Epithelial cell of proximal tubule (primary cell): ENCODE measurements at regions not wholly inside any gene's neighbourhood (a gene's known extent, or its start where the extent isn't known, plus 50 kb on each side); places are given as distances from the start of the nearest gene placed in this dataset.

Source experiments
- DNase-seq: peaks from one replicate; pipeline ENCODE4 v3.0.0-alpha.2; 2011; ENCODE audit warnings: low read depth
- H3K4me3 ChIP-seq: 2 replicates; pipeline ENCODE4 v1.5.1; 2011; ENCODE audit warnings: low read depth, mild to moderate bottlenecking, low read length
- TF ChIP-seq, protein P1 (sequence below): conservative IDR thresholded peaks from 2 replicates; pipeline ENCODE4 v1.5.1; 2012; ENCODE audit warnings: low read depth, mild to moderate bottlenecking, low read length

DNA sequence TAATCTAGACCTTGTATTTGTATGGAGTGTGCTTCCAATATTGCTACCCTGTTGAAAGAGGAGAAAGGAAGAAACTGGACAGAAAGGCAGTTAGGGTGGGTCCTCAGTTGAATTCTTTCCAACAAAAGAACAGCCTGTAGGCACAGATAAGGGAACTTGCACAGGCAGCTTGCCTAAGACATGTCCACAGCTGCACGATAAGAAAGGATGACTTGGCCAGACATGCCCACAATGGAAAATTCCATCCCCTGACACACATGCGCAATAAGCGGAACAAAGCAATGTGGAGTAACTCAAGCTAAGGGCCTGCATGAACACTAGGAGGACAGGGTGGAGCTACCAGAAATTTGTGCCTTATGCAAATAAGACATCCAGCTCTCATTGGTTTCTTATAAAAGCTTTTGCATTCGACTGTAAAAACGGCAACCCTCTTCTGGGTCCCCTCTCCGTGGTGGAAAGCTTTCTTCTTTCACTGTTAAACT is 1084.7 kb upstream of the NXPH2 start:
- DNase-seq = no peak
- TF ChIP-seq, protein P1, sequence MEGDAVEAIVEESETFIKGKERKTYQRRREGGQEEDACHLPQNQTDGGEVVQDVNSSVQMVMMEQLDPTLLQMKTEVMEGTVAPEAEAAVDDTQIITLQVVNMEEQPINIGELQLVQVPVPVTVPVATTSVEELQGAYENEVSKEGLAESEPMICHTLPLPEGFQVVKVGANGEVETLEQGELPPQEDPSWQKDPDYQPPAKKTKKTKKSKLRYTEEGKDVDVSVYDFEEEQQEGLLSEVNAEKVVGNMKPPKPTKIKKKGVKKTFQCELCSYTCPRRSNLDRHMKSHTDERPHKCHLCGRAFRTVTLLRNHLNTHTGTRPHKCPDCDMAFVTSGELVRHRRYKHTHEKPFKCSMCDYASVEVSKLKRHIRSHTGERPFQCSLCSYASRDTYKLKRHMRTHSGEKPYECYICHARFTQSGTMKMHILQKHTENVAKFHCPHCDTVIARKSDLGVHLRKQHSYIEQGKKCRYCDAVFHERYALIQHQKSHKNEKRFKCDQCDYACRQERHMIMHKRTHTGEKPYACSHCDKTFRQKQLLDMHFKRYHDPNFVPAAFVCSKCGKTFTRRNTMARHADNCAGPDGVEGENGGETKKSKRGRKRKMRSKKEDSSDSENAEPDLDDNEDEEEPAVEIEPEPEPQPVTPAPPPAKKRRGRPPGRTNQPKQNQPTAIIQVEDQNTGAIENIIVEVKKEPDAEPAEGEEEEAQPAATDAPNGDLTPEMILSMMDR = no peak
- H3K4me3 ChIP-seq = no peak overlapping the region

DNA sequence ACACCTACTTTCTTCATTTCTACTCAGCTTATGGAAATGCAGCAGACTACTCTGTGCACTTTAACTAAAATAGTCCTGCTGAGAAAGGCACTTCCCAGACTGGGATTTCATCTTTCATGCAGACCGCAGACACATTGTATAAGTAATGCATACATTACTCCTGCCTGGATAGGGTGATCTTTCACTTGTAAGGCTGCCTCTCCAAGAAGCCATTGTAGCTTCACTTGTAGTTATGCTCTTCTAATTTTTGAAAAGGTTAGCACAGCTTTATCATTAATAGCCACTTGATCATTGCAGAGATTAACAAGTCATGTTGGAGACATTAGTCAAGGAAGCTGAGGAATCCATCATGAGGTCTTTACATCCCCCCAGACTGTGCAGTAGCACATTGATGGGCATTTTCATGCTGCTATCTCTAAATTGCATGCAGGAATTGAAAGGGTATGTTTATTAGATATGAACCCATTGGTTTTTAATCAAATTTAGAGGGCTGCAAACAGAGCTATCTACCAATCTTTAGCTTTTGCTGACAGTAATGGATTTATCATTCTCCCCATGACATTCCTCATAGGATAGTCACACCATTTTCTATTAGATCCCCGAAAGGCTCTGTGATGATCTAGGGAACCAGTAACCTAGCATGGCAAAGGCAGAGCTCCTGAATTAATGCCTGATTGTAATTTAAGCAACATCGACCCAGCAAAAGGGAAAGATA is 1074.7 kb upstream of the NXPH2 start:
- no peak overlapping the region for H3K4me3 ChIP-seq
- DNase-seq = no peak
- TF ChIP-seq, protein P1 = no peak

DNA sequence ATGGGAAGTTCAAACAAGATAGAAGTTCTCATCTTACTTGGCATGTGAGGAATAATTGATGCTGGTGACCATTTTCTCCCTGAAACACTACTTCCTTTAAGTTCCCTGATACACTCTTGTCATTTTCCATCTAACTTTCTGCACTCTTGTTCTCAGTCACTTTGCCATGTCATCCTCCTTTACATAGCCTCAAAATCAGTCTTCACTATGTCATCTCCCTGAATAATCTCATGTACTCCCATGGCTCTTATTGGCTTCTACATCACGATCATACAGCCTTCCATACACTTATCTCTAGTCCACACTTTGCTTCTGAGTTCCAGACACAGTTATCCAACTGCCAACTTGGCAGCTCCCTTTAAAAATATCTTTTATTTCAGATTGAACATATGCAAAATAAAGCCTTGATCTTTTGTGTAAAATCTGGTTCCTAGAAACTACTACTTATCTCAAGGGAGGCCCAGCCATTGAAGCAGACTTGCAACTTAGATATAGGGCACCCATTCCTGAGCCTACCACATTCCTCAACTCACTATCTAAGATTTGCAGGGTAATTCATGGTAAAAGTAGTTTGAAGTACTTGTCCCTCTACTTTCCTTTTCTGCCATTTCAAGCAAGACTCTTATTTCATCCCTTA is 1070.2 kb upstream of the NXPH2 start:
- no peak for DNase-seq
- TF ChIP-seq, protein P1 = no peak

DNA sequence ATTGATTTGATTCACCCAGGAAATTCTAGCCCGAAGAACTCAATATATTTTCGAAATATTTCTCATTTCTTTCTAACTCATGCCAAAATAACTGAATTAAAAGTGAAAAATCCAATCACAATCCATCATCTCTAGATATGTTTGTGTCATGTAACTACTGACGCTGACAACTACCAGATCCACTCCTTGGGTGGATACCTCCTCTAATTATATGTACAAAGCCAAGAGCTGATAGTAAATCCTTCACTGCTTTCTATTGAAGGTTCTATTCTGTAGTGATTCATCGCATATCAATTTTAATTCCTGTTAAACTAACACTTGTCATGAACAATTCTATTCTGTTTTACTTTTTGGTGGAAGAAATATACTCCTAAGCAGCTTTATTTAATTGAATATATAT is 1056.6 kb upstream of the NXPH2 start:
- no peak overlapping the region for H3K4me3 ChIP-seq
- DNase-seq = no peak
- TF ChIP-seq, protein P1 = no peak

More for the DNA sequence above, 1070.2 kb upstream of the NXPH2 start:
- no peak overlapping the region for H3K4me3 ChIP-seq

DNA sequence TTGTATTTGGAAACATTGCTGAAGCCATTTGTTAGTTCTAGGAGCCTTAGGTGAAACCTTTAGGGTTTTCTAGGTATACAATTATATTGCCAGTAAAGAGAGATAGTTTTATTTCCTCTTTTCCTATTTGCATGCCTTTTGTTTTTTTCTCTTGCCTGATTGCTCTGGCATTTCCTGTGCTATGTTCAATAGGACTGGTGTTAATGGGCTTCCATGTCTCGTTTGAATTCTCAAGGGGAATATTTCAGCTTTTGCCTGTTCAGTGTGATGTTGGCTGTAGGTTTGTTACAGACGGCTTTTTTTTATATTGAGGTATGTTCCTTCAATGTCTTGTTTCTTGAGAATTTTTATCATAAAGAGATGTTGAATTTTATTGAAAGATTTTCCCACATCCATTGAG is 1054.9 kb upstream of the NXPH2 start:
- no peak for DNase-seq
- TF ChIP-seq, protein P1 = no peak

DNA sequence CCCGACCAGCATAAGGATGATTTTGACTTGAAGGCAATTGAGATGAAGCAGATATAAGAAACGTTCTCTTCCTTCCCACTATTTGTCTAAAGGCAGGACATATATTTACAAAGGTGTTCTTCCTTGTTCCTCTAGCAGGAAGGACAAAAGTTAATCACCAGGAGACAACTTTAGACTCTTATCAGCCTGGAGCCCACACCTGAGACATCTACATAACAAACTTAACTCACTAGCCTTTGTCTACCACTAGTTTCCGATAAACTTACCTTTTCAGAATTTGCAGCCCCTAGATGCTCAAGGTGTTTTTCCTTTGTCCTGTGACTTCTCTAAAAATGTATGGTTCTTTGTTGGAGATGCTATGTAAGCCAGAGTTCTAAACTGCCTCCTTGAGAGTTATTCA is 1047.8 kb upstream of the NXPH2 start:
- no peak overlapping the region for H3K4me3 ChIP-seq
- DNase-seq = no peak
- TF ChIP-seq, protein P1 = no peak

More for the DNA sequence above, 1054.9 kb upstream of the NXPH2 start:
- H3K4me3 ChIP-seq = no peak overlapping the region

DNA sequence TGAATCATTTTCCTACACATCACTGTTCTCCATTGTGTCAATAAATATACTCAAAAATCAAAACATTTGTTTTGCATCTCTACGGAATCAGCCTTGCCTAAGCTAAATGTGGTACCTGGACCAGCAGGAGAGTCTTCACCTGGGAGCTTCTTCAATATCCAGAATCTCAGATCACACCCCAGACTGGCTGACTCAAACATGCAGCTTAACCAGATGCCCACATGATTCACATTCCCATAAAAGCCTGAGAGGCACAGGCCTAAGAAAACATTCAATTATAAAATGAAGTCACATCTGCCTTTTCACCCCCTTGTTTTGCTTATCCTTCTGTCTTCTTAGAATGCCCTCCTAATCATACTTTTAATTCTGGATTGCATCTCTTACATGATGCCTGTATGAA is 1045.5 kb upstream of the NXPH2 start:
- no peak for DNase-seq
- no peak overlapping the region for H3K4me3 ChIP-seq
- TF ChIP-seq, protein P1 = no peak
